ENCODE measurements at regions not wholly inside any gene's neighbourhood (a gene's known extent, or its start where the extent isn't known, plus 50 kb on each side); places are given as distances from the start of the nearest gene placed in this dataset.

- Histone ChIP-seq H3K36me3 (ENCODE audit: control insufficient read depth, insufficient read depth, low read length) (no peaks in the 10 kb centered on the region), H3K27ac (ENCODE audit: low read depth, low read length) (no peak overlapping the region), H3K4me1 (ENCODE audit: control insufficient read depth, insufficient read depth, low read length) (peaks cover 30% of the 10 kb centered on the region), H3K9ac (ENCODE audit: low read depth, low read length) (no peak overlapping the region), H3K27me3 (ENCODE audit: control insufficient read depth, insufficient read depth, low read length) (no peaks in the 10 kb centered on the region), H3K9me3 (ENCODE audit: control insufficient read depth, insufficient read depth, low read length) (no peaks in the 10 kb centered on the region), H3K4me3 (ENCODE audit: low read depth, low read length) (no peak overlapping the region)
These were observed 543.9 kb downstream of the MIAT start for GRCh38 chr22:27201276-27201675.

GRCh38 chr22:27201741-27202140 lies 544.4 kb downstream of the MIAT start:
- Histone ChIP-seq H3K36me3 (ENCODE audit: control insufficient read depth, insufficient read depth, low read length) (no peaks in the 10 kb centered on the region), H3K4me1 (ENCODE audit: control insufficient read depth, insufficient read depth, low read length) (peaks cover 30% of the 10 kb centered on the region), H3K9me3 (ENCODE audit: control insufficient read depth, insufficient read depth, low read length) (no peaks in the 10 kb centered on the region), H3K27me3 (ENCODE audit: control insufficient read depth, insufficient read depth, low read length) (no peaks in the 10 kb centered on the region), H3K4me3 (ENCODE audit: low read depth, low read length) (no peak overlapping the region), H3K27ac (ENCODE audit: low read depth, low read length) (peak overlapping the region; percentile 80), H3K9ac (ENCODE audit: low read depth, low read length) (no peak overlapping the region)

GRCh38 chr22:27203276-27203660 lies 545.9 kb downstream of the MIAT start:
- peak overlapping the region; percentile 80 for H3K27ac ChIP-seq (ENCODE audit: low read depth, low read length)
- no peaks in the 10 kb centered on the region for H3K36me3 ChIP-seq (ENCODE audit: control insufficient read depth, insufficient read depth, low read length)
- peaks cover 30% of the 10 kb centered on the region for H3K4me1 ChIP-seq (ENCODE audit: control insufficient read depth, insufficient read depth, low read length)
- H3K27me3 ChIP-seq (ENCODE audit: control insufficient read depth, insufficient read depth, low read length): no peaks in the 10 kb centered on the region
- H3K9me3 ChIP-seq (ENCODE audit: control insufficient read depth, insufficient read depth, low read length): no peaks in the 10 kb centered on the region
- H3K9ac ChIP-seq (ENCODE audit: low read depth, low read length): no peak overlapping the region
- H3K4me3 ChIP-seq (ENCODE audit: low read depth, low read length): no peak overlapping the region

DNA sequence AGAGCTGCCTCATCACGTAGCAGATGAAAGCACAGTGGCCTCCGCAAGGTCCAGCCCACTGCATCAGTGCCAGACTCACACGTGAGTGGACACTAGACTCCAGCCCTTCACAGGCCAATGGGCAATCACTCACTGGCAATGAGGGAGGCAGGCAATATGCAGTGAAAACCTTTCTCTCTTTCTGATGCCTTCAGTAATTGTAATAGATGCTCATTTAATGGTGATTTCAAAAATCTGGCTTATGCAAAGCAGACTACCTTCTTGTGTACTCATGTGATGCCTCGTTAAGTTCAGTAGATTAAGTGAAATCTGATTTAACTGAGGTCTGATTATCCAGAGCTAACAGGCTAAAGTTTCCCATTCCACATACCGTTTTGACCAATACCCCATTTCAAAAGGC lies 546.9 kb downstream of the MIAT start:
- H3K9ac ChIP-seq (ENCODE audit: low read depth, low read length): no peak overlapping the region
- no peak overlapping the region for H3K4me3 ChIP-seq (ENCODE audit: low read depth, low read length)
- H3K4me1 ChIP-seq (ENCODE audit: control insufficient read depth, insufficient read depth, low read length): peaks cover 30% of the 10 kb centered on the region
- H3K27me3 ChIP-seq (ENCODE audit: control insufficient read depth, insufficient read depth, low read length): no peaks in the 10 kb centered on the region
- no peaks in the 10 kb centered on the region for H3K9me3 ChIP-seq (ENCODE audit: control insufficient read depth, insufficient read depth, low read length)
- no peak overlapping the region for H3K27ac ChIP-seq (ENCODE audit: low read depth, low read length)
- no peaks in the 10 kb centered on the region for H3K36me3 ChIP-seq (ENCODE audit: control insufficient read depth, insufficient read depth, low read length)

- no peak overlapping the region for H3K4me3 ChIP-seq (ENCODE audit: low read depth, low read length)
- no peak overlapping the region for H3K27ac ChIP-seq (ENCODE audit: low read depth, low read length)
- H3K4me1 ChIP-seq (ENCODE audit: control insufficient read depth, insufficient read depth, low read length): peaks cover 30% of the 10 kb centered on the region
- no peaks in the 10 kb centered on the region for H3K27me3 ChIP-seq (ENCODE audit: control insufficient read depth, insufficient read depth, low read length)
- no peaks in the 10 kb centered on the region for H3K9me3 ChIP-seq (ENCODE audit: control insufficient read depth, insufficient read depth, low read length)
- no peak overlapping the region for H3K9ac ChIP-seq (ENCODE audit: low read depth, low read length)
- H3K36me3 ChIP-seq (ENCODE audit: control insufficient read depth, insufficient read depth, low read length): no peaks in the 10 kb centered on the region
These were observed 547.4 kb downstream of the MIAT start for GRCh38 chr22:27204817-27205216.

GRCh38 chr22:27205492-27206373 lies 548.3 kb downstream of the MIAT start:
- Histone ChIP-seq H3K27me3 (ENCODE audit: control insufficient read depth, insufficient read depth, low read length) (no peaks in the 10 kb centered on the region), H3K9me3 (ENCODE audit: control insufficient read depth, insufficient read depth, low read length) (no peaks in the 10 kb centered on the region), H3K27ac (ENCODE audit: low read depth, low read length) (no peak overlapping the region), H3K36me3 (ENCODE audit: control insufficient read depth, insufficient read depth, low read length) (no peaks in the 10 kb centered on the region), H3K4me3 (ENCODE audit: low read depth, low read length) (no peak overlapping the region), H3K4me1 (ENCODE audit: control insufficient read depth, insufficient read depth, low read length) (peaks cover 30% of the 10 kb centered on the region), H3K9ac (ENCODE audit: low read depth, low read length) (no peak overlapping the region)

DNA sequence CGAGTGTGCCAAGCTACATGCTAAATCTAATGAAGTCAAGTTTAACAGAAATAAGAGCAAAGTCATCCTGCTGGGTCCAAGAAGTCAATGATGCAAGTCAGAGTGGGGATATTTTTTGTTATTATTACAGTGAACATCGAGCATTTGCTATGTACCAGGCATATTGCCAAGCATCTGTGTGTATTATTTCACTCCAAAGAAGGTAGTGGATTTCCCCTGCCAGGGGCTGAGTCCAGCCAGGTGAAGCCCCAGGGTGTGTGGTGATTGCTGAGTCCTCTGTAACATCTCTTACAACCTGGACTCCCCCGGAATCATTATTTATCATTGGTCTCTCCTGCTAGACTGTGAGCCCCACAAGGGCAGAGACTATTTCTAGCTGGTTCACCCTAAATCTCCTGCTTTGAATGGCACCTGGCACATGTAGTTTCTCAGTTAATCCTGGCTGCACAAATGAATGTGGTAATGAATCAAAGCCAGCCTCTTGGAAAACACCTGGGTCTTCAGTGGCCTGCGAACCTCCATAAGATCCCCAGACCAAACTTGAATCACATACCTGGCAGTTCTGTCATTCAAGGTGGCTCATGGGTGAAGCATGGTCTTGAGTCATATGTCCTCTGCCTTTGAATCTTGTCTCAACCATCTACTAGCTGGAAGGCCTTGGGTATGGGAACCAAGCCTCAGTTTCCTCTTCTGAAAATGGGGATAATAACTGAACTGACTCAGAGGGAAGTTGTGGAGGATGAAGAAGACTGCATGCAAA lies 549.2 kb downstream of the MIAT start:
- H3K36me3 ChIP-seq (ENCODE audit: control insufficient read depth, insufficient read depth, low read length): no peaks in the 10 kb centered on the region
- H3K27me3 ChIP-seq (ENCODE audit: control insufficient read depth, insufficient read depth, low read length): no peaks in the 10 kb centered on the region
- H3K27ac ChIP-seq (ENCODE audit: low read depth, low read length): no peak overlapping the region
- no peaks in the 10 kb centered on the region for H3K9me3 ChIP-seq (ENCODE audit: control insufficient read depth, insufficient read depth, low read length)
- H3K9ac ChIP-seq (ENCODE audit: low read depth, low read length): no peak overlapping the region
- H3K4me1 ChIP-seq (ENCODE audit: control insufficient read depth, insufficient read depth, low read length): peaks cover 24% of the 10 kb centered on the region
- H3K4me3 ChIP-seq (ENCODE audit: low read depth, low read length): no peak overlapping the region

DNA sequence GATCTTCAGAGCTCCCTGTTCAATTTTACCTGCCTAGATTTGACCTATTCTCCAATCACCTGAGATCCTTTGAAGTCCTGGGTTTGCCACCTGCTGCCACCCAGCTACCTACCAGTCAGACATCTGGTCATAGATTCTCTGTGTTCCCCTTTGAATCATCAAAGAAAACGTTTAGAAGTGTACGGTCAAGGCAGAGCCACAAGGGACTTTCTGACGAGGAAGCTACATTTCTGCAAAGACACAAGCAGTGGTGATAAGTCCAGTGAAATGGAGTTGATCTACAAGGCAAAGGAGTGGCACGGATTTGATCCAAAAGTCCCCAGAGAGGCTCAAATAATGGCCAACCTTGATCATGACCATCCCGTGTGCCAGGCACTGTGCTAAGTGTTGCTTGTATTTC lies 549.9 kb downstream of the MIAT start:
- Histone ChIP-seq H3K4me3 (ENCODE audit: low read depth, low read length) (no peak overlapping the region), H3K4me1 (ENCODE audit: control insufficient read depth, insufficient read depth, low read length) (peaks cover 17% of the 10 kb centered on the region; the same call in 1 of the 2 replicates), H3K27ac (ENCODE audit: low read depth, low read length) (no peak overlapping the region)

DNA sequence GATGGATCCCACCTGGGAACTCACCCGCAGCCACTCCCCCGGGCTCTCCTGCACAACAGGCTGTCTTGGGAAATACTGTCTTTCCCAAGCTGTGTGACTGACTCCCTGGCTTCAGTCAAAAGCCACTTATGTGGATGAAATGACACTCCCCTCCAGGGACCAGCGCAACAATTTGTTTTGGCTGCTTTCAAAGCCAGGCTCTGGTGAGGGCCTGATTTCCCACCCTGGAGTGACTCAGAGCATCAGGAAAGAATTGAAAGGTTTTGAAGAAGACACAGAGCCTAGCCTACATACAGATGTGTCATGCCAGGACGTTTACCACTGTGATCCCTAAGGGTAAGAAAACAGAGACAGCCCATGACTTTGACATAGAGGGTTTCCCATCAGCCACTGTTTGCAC lies 550.5 kb downstream of the MIAT start:
- Histone ChIP-seq H3K9me3 (ENCODE audit: control insufficient read depth, insufficient read depth, low read length) (no peaks in the 10 kb centered on the region), H3K36me3 (ENCODE audit: control insufficient read depth, insufficient read depth, low read length) (no peaks in the 10 kb centered on the region), H3K27me3 (ENCODE audit: control insufficient read depth, insufficient read depth, low read length) (no peaks in the 10 kb centered on the region), H3K4me1 (ENCODE audit: control insufficient read depth, insufficient read depth, low read length) (peaks cover 10% of the 10 kb centered on the region; the same call in 1 of the 2 replicates), H3K9ac (ENCODE audit: low read depth, low read length) (no peak overlapping the region), H3K27ac (ENCODE audit: low read depth, low read length) (no peak overlapping the region), H3K4me3 (ENCODE audit: low read depth, low read length) (no peak overlapping the region)

More for the DNA sequence above, 549.9 kb downstream of the MIAT start:
- no peaks in the 10 kb centered on the region for H3K9me3 ChIP-seq (ENCODE audit: control insufficient read depth, insufficient read depth, low read length)
- no peaks in the 10 kb centered on the region for H3K27me3 ChIP-seq (ENCODE audit: control insufficient read depth, insufficient read depth, low read length)
- H3K36me3 ChIP-seq (ENCODE audit: control insufficient read depth, insufficient read depth, low read length): no peaks in the 10 kb centered on the region
- no peak overlapping the region for H3K9ac ChIP-seq (ENCODE audit: low read depth, low read length)

GRCh38 chr22:27210111-27210730 lies 552.8 kb downstream of the MIAT start:
- Histone ChIP-seq H3K9ac (ENCODE audit: low read depth, low read length) (no peak overlapping the region), H3K27ac (ENCODE audit: low read depth, low read length) (no peak overlapping the region), H3K27me3 (ENCODE audit: control insufficient read depth, insufficient read depth, low read length) (no peaks in the 10 kb centered on the region), H3K4me1 (ENCODE audit: control insufficient read depth, insufficient read depth, low read length) (0 out of 2 replicates have a peak, but pooled peaks cover 4% of the 10 kb centered on the region), H3K36me3 (ENCODE audit: control insufficient read depth, insufficient read depth, low read length) (no peaks in the 10 kb centered on the region), H3K9me3 (ENCODE audit: control insufficient read depth, insufficient read depth, low read length) (no peaks in the 10 kb centered on the region), H3K4me3 (ENCODE audit: low read depth, low read length) (no peak overlapping the region)

GRCh38 chr22:27212102-27212501 lies 554.7 kb downstream of the MIAT start:
- no peak overlapping the region for H3K27ac ChIP-seq (ENCODE audit: low read depth, low read length)

More at GRCh38 chr22:27212102-27212501, 554.7 kb downstream of the MIAT start:
- no peak overlapping the region for H3K4me3 ChIP-seq (ENCODE audit: low read depth, low read length)
- no peaks in the 10 kb centered on the region for H3K36me3 ChIP-seq (ENCODE audit: control insufficient read depth, insufficient read depth, low read length)
- H3K9me3 ChIP-seq (ENCODE audit: control insufficient read depth, insufficient read depth, low read length): no peaks in the 10 kb centered on the region
- H3K9ac ChIP-seq (ENCODE audit: low read depth, low read length): no peak overlapping the region
- no peaks in the 10 kb centered on the region for H3K27me3 ChIP-seq (ENCODE audit: control insufficient read depth, insufficient read depth, low read length)
- H3K4me1 ChIP-seq (ENCODE audit: control insufficient read depth, insufficient read depth, low read length): no peaks in the 10 kb centered on the region

Data from HUES48 (cell line).